ENCODE measurements at regions not wholly inside any gene's neighbourhood (a gene's known extent, or its start where the extent isn't known, plus 50 kb on each side); places are given as distances from the start of the nearest gene placed in this dataset.

DNA sequence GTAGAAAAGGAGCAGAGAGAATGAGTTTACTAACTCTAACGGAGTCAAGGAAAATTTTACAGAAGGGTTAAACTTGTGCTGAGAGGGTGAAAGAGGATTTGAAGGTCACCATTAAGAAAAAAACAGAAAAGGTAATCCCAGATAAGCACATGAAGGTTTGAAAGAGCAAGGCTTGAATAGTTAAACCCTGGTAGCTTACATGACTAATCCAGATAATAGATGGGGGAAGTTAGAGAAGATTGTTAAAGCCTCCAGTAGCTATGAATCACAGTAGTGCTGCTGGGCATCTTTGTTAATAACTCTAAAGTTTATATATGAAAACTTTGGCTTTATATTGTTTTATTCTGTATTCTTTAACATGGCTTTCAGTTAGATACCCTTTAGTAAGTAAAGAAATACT is 354.5 kb upstream of the FTMT start:
- DNase-seq (no peak), ATAC-seq (no peak)
- intact Hi-C loops (cut with DNase I, micrococcal nuclease): no loop called here

DNA sequence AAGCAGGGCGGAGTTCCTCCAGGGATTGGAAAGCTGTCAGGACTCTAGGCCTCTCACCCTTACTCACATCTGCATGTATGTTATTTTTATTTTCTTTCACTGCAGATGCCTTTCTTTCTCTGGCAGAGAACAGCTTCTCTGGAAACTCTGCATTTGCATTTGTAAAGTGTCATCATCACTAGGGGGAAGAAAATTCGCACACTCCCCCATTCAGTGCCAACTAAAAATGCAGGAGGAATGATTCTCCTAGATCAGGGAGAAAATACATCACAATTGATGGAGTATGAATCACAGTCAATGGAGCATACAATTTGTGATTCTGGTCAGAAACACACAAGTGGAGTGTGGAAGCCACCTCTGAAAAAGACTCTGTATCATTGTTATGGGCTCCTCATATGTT is 351.4 kb upstream of the FTMT start:
- no peak for ATAC-seq
- intact Hi-C loops (cut with DNase I, micrococcal nuclease): no loop called here
- DNase-seq: no peak

DNA sequence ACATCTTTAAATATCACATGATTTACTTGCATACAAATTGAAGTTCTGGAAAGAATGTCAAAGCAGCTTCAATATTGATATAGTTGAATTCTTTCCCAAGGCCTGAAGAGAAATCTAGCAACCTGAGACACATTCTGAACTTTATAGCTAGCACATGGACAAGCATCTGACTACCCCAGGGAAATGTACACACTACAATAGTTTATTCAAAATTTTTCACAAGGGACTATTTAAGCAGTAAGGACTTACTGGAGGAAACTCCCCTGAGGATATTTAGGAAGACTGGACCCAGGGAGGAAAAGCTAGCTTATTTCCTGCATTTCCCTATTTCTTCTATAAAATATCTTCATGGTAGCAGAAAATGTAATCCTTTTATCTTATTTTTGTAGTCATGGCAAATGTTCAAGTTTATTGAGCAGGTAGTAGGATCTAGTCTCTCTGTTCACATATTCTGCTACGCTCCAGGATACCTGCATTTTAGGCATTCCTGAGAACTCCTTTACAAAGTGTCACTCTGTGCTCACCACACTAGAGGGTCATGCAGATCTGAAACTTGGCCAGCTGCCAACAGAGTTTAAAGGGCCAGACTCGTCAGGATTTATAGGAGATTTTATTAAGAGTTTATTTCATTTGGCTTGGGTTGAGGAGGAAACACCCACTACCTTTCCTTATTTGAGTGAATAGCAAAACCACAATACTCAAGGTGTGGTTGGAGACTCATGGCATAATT is 348.4 kb upstream of the FTMT start:
- ATAC-seq (no peak), DNase-seq (peak in 1 of 2 donors; percentile 12)
- intact Hi-C loops (cut with DNase I, micrococcal nuclease): no loop called here

DNA sequence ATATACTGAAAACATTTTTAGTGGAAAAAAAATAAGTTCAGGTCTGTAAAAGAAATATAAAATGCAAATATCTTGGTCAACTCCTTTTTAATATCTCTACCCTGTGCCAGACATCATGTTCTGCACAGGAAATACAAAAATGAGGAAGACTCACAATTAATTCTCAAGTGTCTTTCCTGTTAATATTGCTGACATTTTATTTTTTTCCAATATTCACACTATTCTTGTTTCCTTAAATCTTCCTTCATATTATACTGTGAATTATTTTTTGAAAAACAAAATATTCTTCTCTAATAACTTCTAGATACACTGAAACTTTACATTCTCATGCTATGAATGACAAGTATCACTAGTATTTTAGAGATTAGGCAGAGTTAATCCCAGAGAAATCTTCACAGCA is 334.7 kb upstream of the FTMT start:
- ATAC-seq (no peak), DNase-seq (no peak)
- intact Hi-C loops (cut with DNase I, micrococcal nuclease): no loop called here

DNA sequence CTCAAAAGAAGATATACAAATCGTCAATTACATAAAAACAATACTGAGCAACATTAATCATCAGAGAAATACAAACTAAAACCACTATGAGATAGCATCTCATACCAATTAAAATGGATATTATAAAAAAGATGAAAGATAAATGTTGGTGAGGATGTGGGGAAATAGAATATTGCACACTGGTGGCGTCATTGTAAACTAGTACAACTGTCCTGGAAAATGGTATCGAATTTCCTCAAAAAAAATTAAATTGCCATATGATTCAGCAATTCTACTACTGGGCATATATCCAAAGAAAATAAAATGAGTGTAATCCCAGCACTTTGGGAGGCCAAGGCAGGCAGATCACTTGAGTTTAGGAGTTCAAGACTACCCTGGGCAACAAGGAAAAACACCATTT is 326.0 kb upstream of the FTMT start:
- intact Hi-C loops (cut with DNase I, micrococcal nuclease): no loop called here
- no peak for DNase-seq
- no peak for ATAC-seq

DNA sequence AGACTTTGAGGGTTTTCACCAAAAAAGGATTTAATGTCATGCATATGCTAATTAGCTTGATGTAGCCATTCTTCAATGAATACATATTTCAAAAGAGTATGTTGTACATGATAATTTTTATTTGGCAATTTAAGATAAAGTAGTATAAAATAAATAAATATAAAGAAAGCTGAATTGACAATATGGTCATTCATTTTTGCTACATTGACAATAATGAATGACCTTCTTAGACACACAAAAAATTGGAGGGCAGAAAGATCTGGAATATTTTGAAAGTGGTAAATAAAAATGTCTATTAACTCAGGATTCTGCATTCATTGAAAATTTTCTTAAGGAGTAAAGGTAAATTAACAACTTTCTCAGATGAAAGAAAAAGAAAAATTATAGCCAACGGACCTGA is 324.8 kb upstream of the FTMT start:
- intact Hi-C loops (cut with DNase I, micrococcal nuclease): no loop called here
- no peak for DNase-seq
- ATAC-seq: no peak

DNA sequence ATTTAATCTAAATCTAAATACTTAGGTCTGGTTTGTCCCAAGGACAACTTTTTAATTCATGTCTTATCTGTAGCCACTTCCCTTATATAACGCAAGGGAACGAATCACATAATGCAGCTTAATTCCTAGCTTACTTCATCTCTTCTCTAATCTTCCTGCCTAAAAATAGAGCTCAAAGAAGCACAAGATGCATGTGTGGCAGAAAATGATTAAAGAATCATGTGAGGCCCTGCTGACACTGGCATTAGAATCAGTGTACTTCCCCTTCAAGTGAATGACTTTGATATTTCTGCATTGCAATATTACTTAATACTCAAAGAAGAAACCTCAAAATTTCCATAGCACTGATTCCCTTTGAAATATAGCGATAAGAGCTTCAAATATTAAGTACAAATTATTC is 317.9 kb upstream of the FTMT start:
- ATAC-seq (no peak), DNase-seq (no peak)
- intact Hi-C loops (cut with DNase I, micrococcal nuclease): no loop called here

DNA sequence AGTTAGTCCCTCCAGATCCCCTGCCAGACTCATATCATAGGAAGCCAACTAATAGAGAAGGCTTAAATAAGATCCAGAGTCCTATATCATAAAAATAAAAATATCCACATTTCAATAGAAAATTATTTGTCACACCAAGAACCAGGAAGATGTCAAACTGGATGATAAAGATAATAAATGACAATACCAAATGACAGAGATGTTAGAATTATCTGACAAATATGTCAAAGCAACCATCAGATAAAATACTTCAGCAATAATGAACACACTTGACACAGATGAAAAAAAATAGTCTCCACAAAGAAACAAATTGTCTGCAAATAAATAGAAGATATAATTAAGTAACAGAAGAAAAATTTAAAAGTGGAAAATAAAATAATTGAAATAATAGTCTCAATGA is 300.7 kb upstream of the FTMT start:
- intact Hi-C loops (cut with DNase I, micrococcal nuclease): no loop called here
- DNase-seq (no peak), ATAC-seq (no peak)

DNA sequence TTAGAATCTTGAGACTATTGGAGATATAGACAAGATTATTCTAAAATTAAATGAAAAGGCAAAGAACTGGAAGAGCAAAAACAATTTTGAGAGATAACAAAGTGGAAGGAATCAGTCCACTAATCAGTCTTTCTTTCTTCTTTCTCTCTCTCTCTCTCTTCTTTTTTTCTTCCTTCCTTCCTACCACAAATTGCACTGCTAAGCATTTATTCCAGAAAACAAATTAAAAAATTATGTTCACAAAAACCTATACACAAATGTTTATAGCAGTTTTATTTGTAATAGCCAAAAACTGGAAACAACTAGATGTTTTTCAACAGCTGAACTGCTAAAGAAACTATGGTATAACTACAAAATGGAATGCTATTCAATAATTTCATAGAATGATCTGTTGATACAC is 291.9 kb upstream of the FTMT start:
- intact Hi-C loops (cut with DNase I, micrococcal nuclease): no loop called here
- no peak for ATAC-seq

DNA sequence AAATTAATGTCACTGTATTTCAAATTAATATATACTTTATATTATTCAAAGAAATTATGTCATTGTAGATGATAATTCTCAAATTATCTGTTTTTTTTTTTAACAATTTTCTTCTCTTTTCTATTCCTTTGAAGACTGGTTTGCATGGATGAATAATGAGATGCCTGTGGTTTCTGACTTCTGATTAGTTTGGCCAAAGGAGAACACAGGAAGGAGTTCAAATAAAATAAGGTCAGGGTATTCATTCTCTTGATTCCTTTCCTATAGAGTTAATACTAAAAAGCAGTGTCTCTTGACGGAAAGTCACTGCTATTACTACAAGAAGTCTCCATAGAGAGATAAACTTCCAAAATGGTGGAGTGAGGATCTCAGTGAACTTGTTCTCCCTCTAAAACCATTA is 279.6 kb upstream of the FTMT start:
- DNase-seq: no peak
- intact Hi-C loops (cut with DNase I, micrococcal nuclease): no loop called here
- ATAC-seq: no peak

More for the DNA sequence above, 291.9 kb upstream of the FTMT start:
- no peak for DNase-seq

DNA sequence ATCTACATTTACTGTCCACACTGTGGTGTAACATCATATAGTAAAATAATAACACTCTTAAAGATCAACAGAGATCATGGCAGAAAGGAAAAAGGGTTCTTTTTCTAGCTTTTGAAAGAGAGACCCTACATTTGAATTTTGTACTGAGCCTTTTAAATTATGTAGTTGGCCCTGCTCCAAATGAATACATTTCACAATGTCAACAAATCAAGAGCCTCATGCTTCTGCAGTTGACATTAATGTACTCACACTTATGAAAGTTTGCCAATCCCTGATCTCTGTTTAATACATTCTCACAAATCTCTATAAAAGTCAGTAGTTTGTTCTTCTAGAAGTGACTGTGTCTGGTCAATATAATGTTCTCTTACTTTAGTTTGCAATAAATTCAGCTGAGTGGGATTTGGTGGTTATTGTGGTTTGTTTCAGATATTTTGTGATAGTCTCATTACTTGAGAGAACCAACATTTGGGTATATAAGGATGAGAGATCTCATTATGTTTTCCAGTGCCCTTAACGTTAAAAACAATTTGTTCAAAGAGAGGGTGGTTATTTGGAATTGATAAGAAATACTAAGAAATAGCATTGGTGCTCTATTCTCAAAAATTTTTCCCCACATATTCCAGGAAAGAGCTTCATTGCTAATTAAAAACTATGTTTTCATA is 277.8 kb upstream of the FTMT start:
- ATAC-seq (no peak), DNase-seq (no peak)
- intact Hi-C loops (cut with DNase I, micrococcal nuclease): no loop called here

DNA sequence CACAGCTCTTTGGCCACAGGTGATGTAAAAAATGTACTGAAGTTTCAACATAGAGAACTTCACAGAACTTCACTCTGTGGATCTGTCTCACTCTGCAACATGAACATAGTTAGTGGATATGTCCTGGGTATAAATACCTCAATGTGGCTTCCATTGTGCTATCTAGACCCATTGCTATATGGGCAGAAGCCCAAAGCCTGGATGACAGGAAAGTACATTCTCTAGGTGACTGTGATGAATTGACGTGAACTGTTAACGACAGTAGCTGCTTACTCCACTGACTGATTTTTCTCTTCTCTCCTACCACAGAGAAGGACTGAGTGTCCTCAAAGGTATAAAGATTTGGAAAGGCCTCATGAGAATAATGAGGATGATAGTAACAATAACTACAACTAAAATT is 270.1 kb upstream of the FTMT start:
- intact Hi-C loops (cut with DNase I, micrococcal nuclease): no loop called here
- DNase-seq (no peak), ATAC-seq (no peak)

DNA sequence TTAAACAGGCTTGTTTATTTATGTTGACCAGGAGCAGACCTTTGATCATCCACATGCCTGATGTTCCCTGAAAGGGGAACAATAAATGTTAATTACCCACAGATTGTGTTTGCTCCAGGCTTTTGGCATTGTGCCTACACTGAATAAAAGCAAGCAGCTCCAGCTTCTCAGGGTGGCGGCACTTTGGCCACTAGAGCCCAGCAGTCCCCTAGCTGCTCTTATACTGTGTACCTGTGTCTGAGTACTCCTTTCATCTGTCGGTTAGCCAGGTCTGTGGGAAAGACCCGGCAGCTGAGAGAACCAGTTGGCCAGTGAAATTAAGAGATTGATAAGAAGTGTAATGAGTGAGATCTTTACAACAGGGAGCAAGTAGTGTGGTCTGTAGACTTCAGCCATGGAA is 254.8 kb upstream of the FTMT start:
- ATAC-seq: peak; percentile 69
- intact Hi-C loops (cut with DNase I, micrococcal nuclease): no loop called here
- DNase-seq: no peak

DNA sequence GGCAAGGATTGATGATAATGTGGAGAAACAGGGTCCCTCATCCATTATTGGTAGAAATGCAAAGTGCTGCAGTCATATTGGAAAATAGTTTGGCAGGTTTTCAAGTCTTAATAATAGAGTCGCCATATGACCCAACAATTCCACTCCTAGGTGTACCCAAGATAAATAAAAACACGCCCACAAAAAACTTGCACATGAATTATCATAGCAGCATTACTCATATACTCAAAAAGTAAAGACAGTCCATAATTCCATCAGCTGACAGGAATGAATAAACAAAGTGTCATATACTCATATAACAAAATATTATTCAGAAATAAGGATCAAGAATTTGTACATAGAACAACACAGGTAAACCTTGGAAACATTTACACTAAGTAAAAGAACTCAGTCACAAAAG is 242.9 kb upstream of the FTMT start:
- intact Hi-C loops (cut with DNase I, micrococcal nuclease): no loop called here
- no peak for ATAC-seq
- DNase-seq: no peak

DNA sequence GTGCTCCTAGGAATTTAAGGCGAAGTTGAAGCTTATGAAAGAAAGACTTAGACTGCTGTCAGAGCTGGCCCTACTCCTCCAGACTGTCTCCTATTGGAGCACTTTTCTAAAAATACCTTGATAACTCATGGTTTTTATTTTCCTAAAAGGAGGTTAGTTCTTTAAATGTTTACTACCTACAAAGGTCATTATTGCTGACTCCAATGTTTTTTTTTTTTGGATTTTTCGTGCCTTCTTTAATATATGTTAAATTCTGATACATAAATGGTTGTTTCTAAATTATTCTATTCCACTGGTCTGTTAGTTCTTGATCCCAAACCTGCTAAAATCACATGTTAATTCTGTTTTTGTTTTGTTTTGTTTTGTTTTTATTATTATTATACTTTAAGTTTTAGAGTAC is 227.6 kb upstream of the FTMT start:
- intact Hi-C loops (cut with DNase I, micrococcal nuclease): no loop called here
- ATAC-seq (no peak), DNase-seq (no peak)

DNA sequence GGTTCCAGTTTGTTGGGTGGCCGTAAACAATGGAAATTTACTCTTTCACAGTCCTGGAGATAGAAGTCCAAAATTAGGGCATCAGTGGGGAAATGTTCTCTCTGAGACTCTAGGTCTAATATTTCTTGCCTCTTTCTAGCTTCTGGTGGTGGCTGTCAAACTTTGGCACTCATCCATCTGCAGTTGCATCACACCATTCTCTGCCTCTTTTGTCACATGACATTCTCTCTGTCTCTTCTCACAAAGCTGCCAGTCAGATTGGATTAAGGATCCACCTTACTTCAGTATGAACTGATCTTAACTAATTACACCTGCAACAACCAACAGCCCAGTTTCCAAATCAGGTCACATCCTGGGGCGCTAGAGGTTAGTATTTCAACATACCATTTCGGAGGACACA is 222.9 kb upstream of the FTMT start:
- no peak for ATAC-seq
- no peak for DNase-seq
- intact Hi-C loops (cut with DNase I, micrococcal nuclease): no loop called here

DNA sequence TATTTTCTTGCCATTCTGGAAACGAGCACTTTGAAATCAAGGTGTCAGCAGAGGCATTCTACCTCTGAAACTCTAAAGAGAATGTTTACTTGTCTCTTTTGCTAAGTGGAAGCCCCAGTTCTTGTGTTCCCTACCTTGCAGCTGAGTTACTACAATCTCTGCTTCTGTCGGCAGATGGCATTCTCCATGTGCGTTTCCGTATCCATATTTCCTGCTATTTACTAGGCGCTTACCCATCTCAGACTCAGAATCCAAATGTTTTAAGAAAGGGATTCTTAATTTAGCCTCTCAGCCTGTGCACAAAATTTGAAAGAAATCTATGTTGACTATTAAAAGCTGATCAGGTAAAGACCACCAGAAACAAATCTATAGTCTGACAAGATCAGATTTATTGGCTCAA is 221.3 kb upstream of the FTMT start:
- DNase-seq (no peak), ATAC-seq (peak; percentile 43)
- intact Hi-C loops (cut with DNase I, micrococcal nuclease): no loop called here

DNA sequence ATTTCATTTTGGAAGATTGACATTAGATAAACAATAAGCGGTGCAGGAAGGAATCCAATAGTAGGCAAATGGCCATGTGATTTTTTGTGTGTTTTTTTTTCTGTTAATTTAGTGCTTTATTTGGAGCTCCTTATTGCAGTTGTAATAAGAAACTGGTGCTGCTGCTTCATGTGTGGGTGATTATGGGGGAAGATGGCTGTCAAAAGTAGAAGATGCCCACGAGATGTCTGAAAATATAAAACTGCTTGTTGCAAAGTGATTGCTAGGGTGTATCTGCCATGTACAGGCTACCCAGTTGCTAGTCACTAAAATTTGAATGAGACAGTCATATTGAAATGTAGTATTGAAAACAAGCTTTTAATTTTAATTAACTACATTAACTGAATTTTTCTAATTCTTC is 216.7 kb upstream of the FTMT start:
- DNase-seq: no peak
- intact Hi-C loops (cut with DNase I, micrococcal nuclease): no loop called here
- no peak for ATAC-seq

DNA sequence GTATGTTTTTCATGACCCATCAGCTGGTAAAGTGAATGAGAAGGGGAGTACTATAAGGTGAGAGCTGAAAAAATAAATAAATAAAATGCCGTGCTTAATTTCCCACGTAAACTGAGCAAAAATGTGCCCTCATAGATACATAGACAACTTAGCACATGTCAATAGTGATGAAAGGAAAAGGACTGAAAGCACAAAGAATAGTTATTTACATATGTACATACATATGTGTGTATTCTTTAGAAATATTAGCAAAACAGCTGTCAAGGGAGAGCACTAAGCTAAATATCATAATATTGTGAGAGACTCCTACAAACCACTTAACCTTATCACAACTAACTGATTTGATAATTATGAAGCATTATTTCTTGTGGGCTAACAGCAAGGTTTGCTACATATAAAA is 213.6 kb upstream of the FTMT start:
- no peak for DNase-seq
- no peak for ATAC-seq
- intact Hi-C loops (cut with DNase I, micrococcal nuclease): no loop called here

DNA sequence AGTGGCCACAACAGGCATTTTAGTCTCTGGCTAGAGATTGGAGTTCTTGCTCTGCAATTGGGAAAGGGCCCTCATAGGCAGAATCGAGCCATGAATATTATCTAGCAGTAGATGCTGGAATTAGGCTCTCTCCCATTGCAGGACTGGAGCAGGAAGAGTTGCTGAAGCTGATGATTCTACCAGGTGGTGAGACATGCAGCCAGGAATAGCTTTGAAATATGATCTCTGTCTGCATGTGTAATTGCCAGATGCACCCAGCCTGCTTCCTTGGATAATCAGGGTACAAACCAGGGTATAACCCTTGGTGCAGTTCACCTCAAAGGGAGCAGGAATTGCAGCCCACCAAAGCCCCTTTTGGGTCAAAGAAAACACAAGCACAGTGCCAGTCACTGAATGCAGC is 211.4 kb upstream of the FTMT start:
- intact Hi-C loops (cut with DNase I, micrococcal nuclease): no loop called here

DNA sequence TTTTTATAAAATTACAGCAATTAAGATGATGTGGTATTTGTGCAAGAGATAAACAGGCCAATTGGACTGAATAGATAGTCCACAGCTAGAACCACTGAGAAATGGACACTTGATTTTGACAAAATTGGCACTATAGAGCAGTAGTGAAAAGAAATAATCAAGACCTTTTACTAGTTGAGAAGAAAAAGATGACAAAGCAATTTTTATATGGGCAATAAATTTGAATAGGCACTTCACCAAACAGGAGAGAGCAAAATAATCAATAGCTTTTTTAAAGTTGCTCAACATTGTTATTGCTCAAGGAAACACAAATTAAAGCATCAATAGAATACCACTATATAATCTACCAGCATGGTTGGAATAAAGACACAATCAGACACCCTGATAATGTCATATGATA is 193.5 kb upstream of the FTMT start:
- no peak for DNase-seq
- intact Hi-C loops (cut with DNase I, micrococcal nuclease): no loop called here
- no peak for ATAC-seq

More for the DNA sequence above, 211.4 kb upstream of the FTMT start:
- DNase-seq (no peak), ATAC-seq (no peak)
